Endodermal cell (in vitro differentiated cells): ENCODE measurements at regions not wholly inside any gene's neighbourhood (a gene's known extent, or its start where the extent isn't known, plus 50 kb on each side); places are given as distances from the start of the nearest gene placed in this dataset.

Experiments
- DNase-seq: peaks from one replicate; pipeline ENCODE4 v3.0.0-alpha.2; 2017
- H3K27ac ChIP-seq: 2 replicates; pipeline ENCODE4 v1.5.1; 2013; ENCODE audit warnings: mild to moderate bottlenecking, low read depth, low read length, moderate library complexity
- H3K27me3 ChIP-seq: 2 replicates; pipeline ENCODE4 v1.6.1; 2013; ENCODE audit warnings: mild to moderate bottlenecking, low read length, moderate library complexity; ENCODE audit not compliant: insufficient read depth, control insufficient read depth, poor library complexity, severe bottlenecking
- H3K36me3 ChIP-seq: 2 replicates; pipeline ENCODE4 v1.7.0; 2013; ENCODE audit warnings: mild to moderate bottlenecking, low read length, moderate library complexity; ENCODE audit not compliant: control insufficient read depth, insufficient read depth
- H3K4me1 ChIP-seq: one replicate; pipeline ENCODE4 v1.7.0; 2013; ENCODE audit warnings: low read length; ENCODE audit not compliant: control insufficient read depth, insufficient read depth
- H3K4me3 ChIP-seq: 2 replicates; pipeline ENCODE4 v1.5.1; 2013; ENCODE audit warnings: mild to moderate bottlenecking, low read length, moderate library complexity
- H3K9ac ChIP-seq: 2 replicates; pipeline ENCODE4 v1.6.1; 2013; ENCODE audit warnings: mild to moderate bottlenecking, low read length, moderate library complexity; ENCODE audit not compliant: poor library complexity, severe bottlenecking; ENCODE audit errors: extremely low read depth
- H3K9me3 ChIP-seq: 2 replicates; pipeline ENCODE4 v1.6.1; 2013; ENCODE audit warnings: mild to moderate bottlenecking, low read length, moderate library complexity; ENCODE audit not compliant: control insufficient read depth
- H3K27ac Mint-ChIP-seq: 2 replicates; pipeline ENCODE4 v1.8.0; 2020; ENCODE audit warnings: mixed read lengths
- H3K27me3 Mint-ChIP-seq: 2 replicates; pipeline ENCODE4 v1.8.0; 2021; ENCODE audit warnings: mild to moderate bottlenecking, mixed read lengths; ENCODE audit not compliant: insufficient read depth
- H3K36me3 Mint-ChIP-seq: 2 replicates; pipeline ENCODE4 v1.8.0; 2020; ENCODE audit warnings: low read depth, mixed read lengths
- H3K4me1 Mint-ChIP-seq: 2 replicates; pipeline ENCODE4 v1.8.0; 2020; ENCODE audit warnings: mixed read lengths
- H3K4me3 Mint-ChIP-seq: 2 replicates; pipeline ENCODE4 v1.8.0; 2020; ENCODE audit warnings: mild to moderate bottlenecking, moderate library complexity, mixed read lengths
- H3K9me3 Mint-ChIP-seq: 2 replicates; pipeline ENCODE4 v1.8.0; 2020; ENCODE audit warnings: mild to moderate bottlenecking, mixed read lengths
- CTCF ChIP-seq: fragments of 200-600 bp; sonication (generic); conservative IDR thresholded peaks from 2 replicates; pipeline ENCODE4 v1.5.0; 2021; ENCODE audit warnings: antibody characterized with exemption, mild to moderate bottlenecking
- WGBS, 2 experiments: methylation state at CpG; one replicate each; pipeline versions ENCODE4 v1.1.5 to v1.1.7; 2013; ENCODE audit warnings: missing lambda C conversion rate in 2 of 2, mixed read lengths in 1 of 2; ENCODE audit not compliant: insufficient coverage in 1 of 2, insufficient read length in 1 of 2; 5-methylcytosine and 5-hydroxymethylcytosine counted together

GRCh38 chr10:55263327-55263726 is 462.3 kb upstream of the PCDH15 start:
- no peaks in the 10 kb centered on the region for H3K4me1 ChIP-seq
- Mint-ChIP-seq H3K4me3 (no peak overlapping the region), H3K9me3 (no peaks in the 10 kb centered on the region), H3K27me3 (peaks cover 2% of the 10 kb centered on the region), H3K36me3 (no peaks in the 10 kb centered on the region), H3K27ac (no peak overlapping the region), H3K4me1 (peaks cover 9% of the 10 kb centered on the region)
- 93% methylated on average over 5 of the region's 5 CpGs; no CpG with 5 or more reads in 1 of the 2 experiments for WGBS, 2 experiments
- H3K9me3 ChIP-seq = no peaks in the 10 kb centered on the region
- H3K27me3 ChIP-seq = no peaks in the 10 kb centered on the region
- DNase-seq = no peak
- no peak for TF ChIP-seq CTCF
- H3K4me3 ChIP-seq = no peak overlapping the region
- no peak overlapping the region for H3K9ac ChIP-seq
- no peak overlapping the region for H3K27ac ChIP-seq
- no peaks in the 10 kb centered on the region for H3K36me3 ChIP-seq

GRCh38 chr10:55242544-55242943 is 441.5 kb upstream of the PCDH15 start:
- Histone ChIP-seq H3K9ac (no peak overlapping the region), H3K27me3 (no peaks in the 10 kb centered on the region), H3K36me3 (no peaks in the 10 kb centered on the region), H3K4me3 (no peak overlapping the region), H3K4me1 (no peaks in the 10 kb centered on the region), H3K27ac (no peak overlapping the region), H3K9me3 (no peaks in the 10 kb centered on the region)
- Mint-ChIP-seq H3K4me1 (no peaks in the 10 kb centered on the region), H3K27me3 (no peaks in the 10 kb centered on the region), H3K4me3 (no peak overlapping the region), H3K27ac (no peak overlapping the region), H3K9me3 (no peaks in the 10 kb centered on the region), H3K36me3 (no peaks in the 10 kb centered on the region)
- DNase-seq = no peak
- TF ChIP-seq CTCF = no peak
- WGBS, 2 experiments = 65 to 67% methylated on average over 1 to 5 of the region's 6 CpGs

DNA sequence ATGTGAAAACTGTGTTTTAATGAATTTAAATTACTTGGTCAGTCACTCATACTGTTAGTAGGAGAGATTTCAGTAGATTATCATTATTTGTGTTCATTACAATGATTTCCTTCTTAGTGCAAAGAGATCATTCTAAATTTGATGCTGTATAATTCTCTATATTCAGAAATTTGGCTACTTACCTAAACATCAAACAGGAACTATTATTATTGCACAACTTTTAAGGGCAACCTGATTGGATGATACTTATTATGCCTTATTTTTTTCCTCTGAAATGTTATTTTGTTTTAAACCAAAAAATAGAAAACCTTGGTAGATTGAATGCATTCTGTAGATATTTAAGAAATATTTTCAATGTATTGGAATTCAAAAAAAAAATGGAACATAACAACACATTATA is 436.4 kb upstream of the PCDH15 start:
- Mint-ChIP-seq H3K36me3 (no peaks in the 10 kb centered on the region), H3K9me3 (no peaks in the 10 kb centered on the region), H3K4me1 (no peaks in the 10 kb centered on the region), H3K4me3 (no peak overlapping the region), H3K27me3 (no peaks in the 10 kb centered on the region), H3K27ac (no peak overlapping the region)
- H3K4me3 ChIP-seq = no peak overlapping the region
- no peak overlapping the region for H3K9ac ChIP-seq
- no peaks in the 10 kb centered on the region for H3K36me3 ChIP-seq
- no peaks in the 10 kb centered on the region for H3K27me3 ChIP-seq
- DNase-seq = no peak
- no peaks in the 10 kb centered on the region for H3K9me3 ChIP-seq
- no peak overlapping the region for H3K27ac ChIP-seq
- TF ChIP-seq CTCF = no peak
- H3K4me1 ChIP-seq = no peaks in the 10 kb centered on the region
